ENCODE measurements at regions not wholly inside any gene's neighbourhood (a gene's known extent, or its start where the extent isn't known, plus 50 kb on each side); places are given as distances from the start of the nearest gene placed in this dataset.

DNA sequence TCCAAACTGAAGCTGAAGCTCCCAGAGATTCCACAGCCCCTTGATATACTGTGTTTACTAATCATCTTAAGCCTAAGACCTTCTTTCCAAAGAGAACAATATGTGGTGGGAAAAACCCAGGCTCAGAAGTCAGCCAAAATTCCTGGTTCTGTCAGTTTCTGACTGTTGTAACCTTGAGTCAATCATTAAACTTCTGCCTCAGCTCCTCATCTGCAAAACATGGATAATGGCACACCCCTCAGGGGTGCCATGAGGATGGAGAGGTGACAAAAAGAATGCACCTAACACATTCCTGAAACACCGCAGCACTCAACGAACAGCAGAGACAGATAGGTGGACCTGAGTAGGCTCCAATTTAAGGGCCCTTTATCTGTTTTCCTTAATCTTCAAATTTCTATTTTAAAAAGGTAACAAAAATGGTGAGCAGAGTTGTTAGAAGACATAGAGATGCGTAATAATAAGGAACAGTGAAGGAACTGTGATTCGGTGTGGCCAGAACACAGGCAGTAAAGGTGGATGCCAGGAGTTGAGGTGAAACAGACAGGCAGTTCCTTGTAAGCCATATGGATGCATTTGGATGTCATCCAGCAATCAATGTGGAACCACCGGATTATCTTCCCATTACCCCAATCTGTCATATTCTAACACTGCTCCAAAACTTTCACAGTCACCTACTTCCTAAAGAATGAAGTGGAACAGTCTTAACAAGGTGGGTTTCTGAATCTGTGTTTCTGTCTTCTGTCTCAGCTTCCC lies 56.6 kb upstream of the DOCK9 start (continued):
- TF ChIP-seq, protein P1, sequence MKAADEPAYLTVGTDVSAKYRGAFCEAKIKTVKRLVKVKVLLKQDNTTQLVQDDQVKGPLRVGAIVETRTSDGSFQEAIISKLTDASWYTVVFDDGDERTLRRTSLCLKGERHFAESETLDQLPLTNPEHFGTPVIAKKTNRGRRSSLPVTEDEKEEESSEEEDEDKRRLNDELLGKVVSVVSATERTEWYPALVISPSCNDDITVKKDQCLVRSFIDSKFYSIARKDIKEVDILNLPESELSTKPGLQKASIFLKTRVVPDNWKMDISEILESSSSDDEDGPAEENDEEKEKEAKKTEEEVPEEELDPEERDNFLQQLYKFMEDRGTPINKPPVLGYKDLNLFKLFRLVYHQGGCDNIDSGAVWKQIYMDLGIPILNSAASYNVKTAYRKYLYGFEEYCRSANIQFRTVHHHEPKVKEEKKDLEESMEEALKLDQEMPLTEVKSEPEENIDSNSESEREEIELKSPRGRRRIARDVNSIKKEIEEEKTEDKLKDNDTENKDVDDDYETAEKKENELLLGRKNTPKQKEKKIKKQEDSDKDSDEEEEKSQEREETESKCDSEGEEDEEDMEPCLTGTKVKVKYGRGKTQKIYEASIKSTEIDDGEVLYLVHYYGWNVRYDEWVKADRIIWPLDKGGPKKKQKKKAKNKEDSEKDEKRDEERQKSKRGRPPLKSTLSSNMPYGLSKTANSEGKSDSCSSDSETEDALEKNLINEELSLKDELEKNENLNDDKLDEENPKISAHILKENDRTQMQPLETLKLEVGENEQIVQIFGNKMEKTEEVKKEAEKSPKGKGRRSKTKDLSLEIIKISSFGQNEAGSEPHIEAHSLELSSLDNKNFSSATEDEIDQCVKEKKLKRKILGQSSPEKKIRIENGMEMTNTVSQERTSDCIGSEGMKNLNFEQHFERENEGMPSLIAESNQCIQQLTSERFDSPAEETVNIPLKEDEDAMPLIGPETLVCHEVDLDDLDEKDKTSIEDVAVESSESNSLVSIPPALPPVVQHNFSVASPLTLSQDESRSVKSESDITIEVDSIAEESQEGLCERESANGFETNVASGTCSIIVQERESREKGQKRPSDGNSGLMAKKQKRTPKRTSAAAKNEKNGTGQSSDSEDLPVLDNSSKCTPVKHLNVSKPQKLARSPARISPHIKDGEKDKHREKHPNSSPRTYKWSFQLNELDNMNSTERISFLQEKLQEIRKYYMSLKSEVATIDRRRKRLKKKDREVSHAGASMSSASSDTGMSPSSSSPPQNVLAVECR (CRISPR knock-in tag; IDR thresholded peaks at IDR 0.05; ENCODE audit: borderline replicate concordance), result no peak
- no peak for TF ChIP-seq MED8 (CRISPR knock-in tag; IDR thresholded peaks at IDR 0.05; ENCODE audit: insufficient replicate concordance)

DNA sequence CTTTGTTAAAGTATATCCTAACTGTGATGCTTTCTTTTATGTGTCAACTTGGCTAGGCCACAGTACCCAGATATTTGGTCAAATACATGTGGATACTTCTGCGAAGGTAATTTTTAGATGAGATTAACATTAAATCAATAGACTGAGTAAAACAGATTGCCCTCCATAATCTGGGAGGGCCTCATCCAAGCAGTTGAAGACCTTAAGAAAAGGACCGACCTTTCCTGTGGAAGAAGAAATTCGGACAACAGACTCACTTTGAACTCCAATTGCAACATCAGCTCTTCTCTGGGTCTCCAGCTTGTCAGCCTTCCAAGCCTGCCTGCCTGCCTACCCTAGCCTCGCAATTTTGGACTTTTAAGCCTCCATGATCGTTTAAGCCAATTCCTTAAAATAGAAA lies 57.9 kb upstream of the DOCK9 start:
- ChIA-PET POLR2A (no interaction called here), CTCF (ENCODE audit: low intra/inter-chr PET ratio, low total read pairs) (no interaction called here)
- WGBS (ENCODE audit: low lambda C conversion rate), result 20% methylated on average over 5 of the region's 5 CpGs
- Histone ChIP-seq H3K79me2 (ENCODE audit: insufficient read depth, low read length) (no peaks in the 10 kb centered on the region), H3K9me3 (ENCODE audit: low read length) (no peaks in the 10 kb centered on the region), H2AFZ (ENCODE audit: low read length) (no peak overlapping the region), H3K4me3 (replicated peaks in 1 of 3; ENCODE audit: insufficient read depth in 1 of 3, low read depth in 2 of 3, low read length in 3 of 3) (no peak overlapping the region), H3K36me3 (replicated peaks in 1 of 2; ENCODE audit: control insufficient read depth in 1 of 2, insufficient read depth in 2 of 2, low read length in 2 of 2) (no peaks in the 10 kb centered on the region), H3K9ac (ENCODE audit: insufficient read depth, low read depth, low read length) (no peak overlapping the region), H3K4me2 (ENCODE audit: low read depth, low read length) (no peak overlapping the region), H3K27ac (ENCODE audit: extremely low read length, insufficient read depth, low read length) (no peak overlapping the region), H3K27me3 (ENCODE audit: control insufficient read depth in 1 of 2, insufficient read depth in 2 of 2, low read length in 2 of 2) (no peaks in the 10 kb centered on the region), H4K20me1 (ENCODE audit: insufficient read depth, low read length) (no peaks in the 10 kb centered on the region), H3K4me1 (ENCODE audit: insufficient read depth, low read length) (no peaks in the 10 kb centered on the region)
- BruUV-seq (replicated peaks), result no TSS peak
- DNase-seq (ENCODE audit: low spot score) (no peak), FAIRE-seq (no peak), ATAC-seq (no peak)
- in situ Hi-C loops (cut with HindIII; ENCODE audit: extremely low pct_ligation_motif_present, low pct_unique_long_range_greater_than_20kb) (no loop called here), intact Hi-C loops (cut with micrococcal nuclease; ENCODE audit: unreplicated experiment) (no loop called here)
- no peak for TF ChIP-seq KLF9 (CRISPR knock-in tag; IDR thresholded peaks at IDR 0.05; ENCODE audit: low read depth)
- TF ChIP-seq, protein P2, sequence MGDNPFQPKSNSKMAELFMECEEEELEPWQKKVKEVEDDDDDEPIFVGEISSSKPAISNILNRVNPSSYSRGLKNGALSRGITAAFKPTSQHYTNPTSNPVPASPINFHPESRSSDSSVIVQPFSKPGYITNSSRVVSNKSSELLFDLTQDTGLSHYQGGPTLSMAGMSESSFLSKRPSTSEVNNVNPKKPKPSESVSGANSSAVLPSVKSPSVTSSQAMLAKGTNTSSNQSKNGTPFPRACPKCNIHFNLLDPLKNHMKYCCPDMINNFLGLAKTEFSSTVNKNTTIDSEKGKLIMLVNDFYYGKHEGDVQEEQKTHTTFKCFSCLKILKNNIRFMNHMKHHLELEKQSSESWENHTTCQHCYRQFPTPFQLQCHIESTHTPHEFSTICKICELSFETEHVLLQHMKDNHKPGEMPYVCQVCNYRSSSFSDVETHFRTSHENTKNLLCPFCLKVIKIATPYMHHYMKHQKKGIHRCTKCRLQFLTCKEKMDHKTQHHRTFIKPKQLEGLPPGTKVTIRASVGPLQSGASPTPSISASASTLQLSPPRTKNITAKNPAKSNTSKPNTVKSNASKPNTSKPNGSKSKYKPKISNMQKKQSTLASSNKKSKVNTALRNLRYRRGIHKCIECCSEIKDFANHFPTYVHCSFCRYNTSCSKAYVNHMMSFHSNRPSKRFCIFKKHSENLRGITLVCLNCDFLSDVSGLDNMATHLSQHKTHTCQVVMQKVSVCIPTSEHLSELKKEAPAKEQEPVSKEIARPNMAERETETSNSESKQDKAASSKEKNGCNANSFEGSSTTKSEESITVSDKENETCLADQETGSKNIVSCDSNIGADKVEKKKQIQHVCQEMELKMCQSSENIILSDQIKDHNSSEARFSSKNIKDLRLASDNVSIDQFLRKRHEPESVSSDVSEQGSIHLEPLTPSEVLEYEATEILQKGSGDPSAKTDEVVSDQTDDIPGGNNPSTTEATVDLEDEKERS (CRISPR knock-in tag; IDR thresholded peaks at IDR 0.05), result no peak
- TF ChIP-seq PHF21A (CRISPR knock-in tag; IDR thresholded peaks at IDR 0.05), result no peak
- no peak for TF ChIP-seq ZNF225 (CRISPR knock-in tag; IDR thresholded peaks at IDR 0.05)
- no peak for TF ChIP-seq DPF2 (CRISPR knock-in tag; IDR thresholded peaks at IDR 0.05; ENCODE audit: borderline replicate concordance, low read depth)
- no peak for TF ChIP-seq ZNF501 (CRISPR knock-in tag; IDR thresholded peaks at IDR 0.05)
- no peak for TF ChIP-seq ZNF614 (CRISPR knock-in tag; IDR thresholded peaks at IDR 0.05; ENCODE audit: borderline replicate concordance)
- TF ChIP-seq REPIN1 (CRISPR knock-in tag; IDR thresholded peaks at IDR 0.05; ENCODE audit: borderline replicate concordance, low read depth), result no peak
- TF ChIP-seq, protein P3, sequence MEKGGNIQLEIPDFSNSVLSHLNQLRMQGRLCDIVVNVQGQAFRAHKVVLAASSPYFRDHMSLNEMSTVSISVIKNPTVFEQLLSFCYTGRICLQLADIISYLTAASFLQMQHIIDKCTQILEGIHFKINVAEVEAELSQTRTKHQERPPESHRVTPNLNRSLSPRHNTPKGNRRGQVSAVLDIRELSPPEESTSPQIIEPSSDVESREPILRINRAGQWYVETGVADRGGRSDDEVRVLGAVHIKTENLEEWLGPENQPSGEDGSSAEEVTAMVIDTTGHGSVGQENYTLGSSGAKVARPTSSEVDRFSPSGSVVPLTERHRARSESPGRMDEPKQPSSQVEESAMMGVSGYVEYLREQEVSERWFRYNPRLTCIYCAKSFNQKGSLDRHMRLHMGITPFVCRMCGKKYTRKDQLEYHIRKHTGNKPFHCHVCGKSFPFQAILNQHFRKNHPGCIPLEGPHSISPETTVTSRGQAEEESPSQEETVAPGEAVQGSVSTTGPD (CRISPR knock-in tag; IDR thresholded peaks at IDR 0.05), result no peak
- no peak for TF ChIP-seq RXRB (CRISPR knock-in tag; IDR thresholded peaks at IDR 0.05; ENCODE audit: borderline replicate concordance)
- no peak for TF ChIP-seq GATA4 (IDR thresholded peaks at IDR 0.05; ENCODE audit: borderline replicate concordance, low read depth)
- TF ChIP-seq FOXO1 (CRISPR knock-in tag; IDR thresholded peaks at IDR 0.05), result no peak
- TF ChIP-seq BRD4 (CRISPR knock-in tag; IDR thresholded peaks at IDR 0.05), result no peak

Data from HepG2 (cell line).